ENCODE measurements at regions not wholly inside any gene's neighbourhood (a gene's known extent, or its start where the extent isn't known, plus 50 kb on each side); places are given as distances from the start of the nearest gene placed in this dataset.
"Not testable (repeated sequence)": the region's sequence is repeated elsewhere in the genome, so short reads cannot be mapped to it uniquely, and the experiment has no call there.

GRCh38 chr5:25301836-25302235 lies 657.1 kb upstream of the CDH10 start:
- TF ChIP-seq CTCF (IDR thresholded peaks at IDR 0.05) = no peak
- H3K27me3 Mint-ChIP-seq (ENCODE audit: low read depth, poor library complexity) = no peaks in the 10 kb centered on the region
- H3K9me3 Mint-ChIP-seq = no peaks in the 10 kb centered on the region
- no peak overlapping the region for H3K27ac Mint-ChIP-seq
- DNase-seq = no peak
- no peaks in the 10 kb centered on the region for H3K36me3 Mint-ChIP-seq (ENCODE audit: low read depth)
- H3K4me3 Mint-ChIP-seq = no peak overlapping the region
- H3K4me1 Mint-ChIP-seq = no peaks in the 10 kb centered on the region

GRCh38 chr5:25295067-25295466 lies 650.3 kb upstream of the CDH10 start:
- Mint-ChIP-seq H3K9me3 (no peaks in the 10 kb centered on the region), H3K27me3 (ENCODE audit: low read depth, poor library complexity) (no peaks in the 10 kb centered on the region), H3K36me3 (ENCODE audit: low read depth) (no peaks in the 10 kb centered on the region), H3K27ac (no peak overlapping the region), H3K4me1 (no peaks in the 10 kb centered on the region), H3K4me3 (no peak overlapping the region)
- no peak for TF ChIP-seq CTCF (IDR thresholded peaks at IDR 0.05)
- DNase-seq = no peak

- not testable (repeated sequence) for H3K27me3 Mint-ChIP-seq (ENCODE audit: low read depth, poor library complexity); H3K27ac Mint-ChIP-seq; DNase-seq; H3K9me3 Mint-ChIP-seq; H3K4me1 Mint-ChIP-seq; H3K4me3 Mint-ChIP-seq; H3K36me3 Mint-ChIP-seq (ENCODE audit: low read depth)
These were observed 645.0 kb upstream of the CDH10 start for GRCh38 chr5:25289766-25290165.

- H3K4me1 Mint-ChIP-seq = no peaks in the 10 kb centered on the region
- no peak for TF ChIP-seq CTCF (IDR thresholded peaks at IDR 0.05)
- no peak overlapping the region for H3K27ac Mint-ChIP-seq
- H3K4me3 Mint-ChIP-seq = no peak overlapping the region
- H3K27me3 Mint-ChIP-seq (ENCODE audit: low read depth, poor library complexity) = no peaks in the 10 kb centered on the region
- peaks cover 5% of the 10 kb centered on the region for H3K9me3 Mint-ChIP-seq
- H3K36me3 Mint-ChIP-seq (ENCODE audit: low read depth) = no peaks in the 10 kb centered on the region
- no peak for DNase-seq
These were observed 641.5 kb upstream of the CDH10 start for GRCh38 chr5:25286319-25286718.

GRCh38 chr5:25285136-25285535 lies 640.4 kb upstream of the CDH10 start:
- DNase-seq = no peak
- no peak overlapping the region for H3K4me3 Mint-ChIP-seq
- no peaks in the 10 kb centered on the region for H3K27me3 Mint-ChIP-seq (ENCODE audit: low read depth, poor library complexity)
- peaks cover 5% of the 10 kb centered on the region for H3K9me3 Mint-ChIP-seq
- no peaks in the 10 kb centered on the region for H3K36me3 Mint-ChIP-seq (ENCODE audit: low read depth)
- no peak overlapping the region for H3K27ac Mint-ChIP-seq
- TF ChIP-seq CTCF (IDR thresholded peaks at IDR 0.05) = no peak
- no peaks in the 10 kb centered on the region for H3K4me1 Mint-ChIP-seq

GRCh38 chr5:25263507-25263906 lies 618.7 kb upstream of the CDH10 start:
- not testable (repeated sequence) for H3K36me3 Mint-ChIP-seq (ENCODE audit: low read depth); H3K4me3 Mint-ChIP-seq; H3K27me3 Mint-ChIP-seq (ENCODE audit: low read depth, poor library complexity); DNase-seq; H3K27ac Mint-ChIP-seq; H3K4me1 Mint-ChIP-seq
- peaks cover 18% of the 10 kb centered on the region for H3K9me3 Mint-ChIP-seq

GRCh38 chr5:25262221-25262620 lies 617.4 kb upstream of the CDH10 start:
- DNase-seq = no peak
- Mint-ChIP-seq H3K27me3 (ENCODE audit: low read depth, poor library complexity) (no peaks in the 10 kb centered on the region), H3K4me3 (no peak overlapping the region), H3K4me1 (no peaks in the 10 kb centered on the region), H3K9me3 (peaks cover 6% of the 10 kb centered on the region), H3K36me3 (ENCODE audit: low read depth) (no peaks in the 10 kb centered on the region), H3K27ac (no peak overlapping the region)
- TF ChIP-seq CTCF (IDR thresholded peaks at IDR 0.05) = no peak
